GM19463 (cell line): ENCODE measurements at regions not wholly inside any gene's neighbourhood (a gene's known extent, or its start where the extent isn't known, plus 50 kb on each side); places are given as distances from the start of the nearest gene placed in this dataset.
"Not testable (repeated sequence)": the region's sequence is repeated elsewhere in the genome, so short reads cannot be mapped to it uniquely, and the experiment has no call there.

Source experiments
- ATAC-seq: cut with Tn5 transposase; IDR thresholded peaks from one replicate; pipeline ENCODE4 v1.9.1; 2021; ENCODE audit warnings: mild to moderate bottlenecking, moderate library complexity; ENCODE audit not compliant: unreplicated experiment

DNA sequence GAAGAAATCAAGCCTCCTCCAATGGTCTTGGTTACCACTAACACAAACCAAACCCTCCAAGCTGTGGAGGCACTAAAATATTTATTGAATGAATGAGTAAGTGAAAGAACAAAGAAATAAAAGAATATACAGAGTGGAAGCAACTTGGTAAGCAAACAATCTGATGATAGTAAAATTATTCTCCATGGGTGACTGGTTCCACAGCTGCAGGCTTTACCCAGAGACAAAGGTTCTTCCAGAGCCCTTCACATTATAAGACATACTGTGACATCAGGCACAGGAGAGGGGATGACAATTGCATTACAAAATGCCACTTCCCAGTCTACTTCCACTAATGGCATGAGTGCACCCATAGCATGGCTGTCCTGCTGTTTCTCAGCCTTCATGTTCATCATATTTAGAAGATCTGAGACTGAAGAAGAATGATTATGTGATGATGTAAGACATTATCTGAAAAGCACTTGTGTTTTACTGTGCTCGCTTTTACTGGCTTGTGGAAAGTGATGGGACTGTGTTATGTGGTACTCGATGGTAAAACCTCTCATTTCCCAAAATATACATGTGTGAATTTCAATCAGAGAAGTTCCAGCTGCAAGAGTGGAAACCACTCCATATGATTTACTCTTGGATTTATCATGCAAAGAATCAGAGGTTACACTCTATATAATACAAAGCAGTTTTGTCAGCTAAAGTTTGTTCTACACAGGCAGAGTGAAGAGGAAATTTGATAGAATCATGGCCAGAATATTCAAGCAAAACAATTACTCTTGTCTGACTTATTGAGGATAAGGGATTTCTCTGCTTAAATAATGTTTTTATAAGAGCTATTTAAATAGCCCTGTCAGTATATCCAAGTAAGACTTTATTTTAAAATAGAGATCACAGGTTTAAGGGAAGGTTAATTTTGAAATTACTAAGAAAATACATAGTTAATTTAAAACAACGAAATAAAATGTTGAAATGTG is 220.2 kb upstream of the NBEA start:
- no peak for ATAC-seq

DNA sequence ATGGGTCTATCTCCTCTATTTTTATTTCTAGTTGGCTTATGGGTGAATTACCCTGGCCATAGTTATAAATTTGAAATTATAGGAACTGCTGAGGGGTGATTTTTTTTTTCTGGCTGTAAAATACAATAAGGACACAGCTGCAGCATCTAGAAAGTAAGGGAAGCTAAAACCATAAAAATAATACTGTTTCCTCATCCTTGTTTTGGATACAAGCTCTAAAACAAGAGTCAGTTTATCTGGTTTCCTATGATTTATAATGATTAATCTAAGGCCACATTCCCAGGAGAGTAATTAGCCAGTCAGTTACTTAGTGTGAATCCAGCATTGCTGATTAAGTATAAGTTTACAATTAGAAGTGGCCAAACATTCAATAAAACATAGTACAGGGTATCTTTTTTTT is 219.1 kb upstream of the NBEA start:
- ATAC-seq: no peak

DNA sequence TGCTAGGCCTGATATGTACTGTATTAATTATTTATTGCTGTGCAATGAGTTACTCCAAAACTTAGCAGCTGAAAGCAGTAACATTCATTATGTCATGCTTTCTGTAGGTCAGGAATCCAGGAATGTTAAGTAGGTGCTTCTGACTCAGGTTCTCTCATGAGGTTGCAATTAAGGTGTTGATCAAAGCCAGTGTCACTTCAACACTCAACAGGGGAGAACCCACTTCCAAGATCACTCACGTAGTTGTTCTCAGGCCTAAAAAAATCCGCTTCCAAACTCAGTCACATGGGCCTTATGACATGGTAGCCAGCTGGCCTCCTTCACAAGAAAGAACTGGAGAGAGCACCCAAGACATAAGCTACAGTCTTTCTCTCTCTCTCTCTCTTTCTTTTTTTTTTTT is 211.1 kb upstream of the NBEA start:
- ATAC-seq: no peak

DNA sequence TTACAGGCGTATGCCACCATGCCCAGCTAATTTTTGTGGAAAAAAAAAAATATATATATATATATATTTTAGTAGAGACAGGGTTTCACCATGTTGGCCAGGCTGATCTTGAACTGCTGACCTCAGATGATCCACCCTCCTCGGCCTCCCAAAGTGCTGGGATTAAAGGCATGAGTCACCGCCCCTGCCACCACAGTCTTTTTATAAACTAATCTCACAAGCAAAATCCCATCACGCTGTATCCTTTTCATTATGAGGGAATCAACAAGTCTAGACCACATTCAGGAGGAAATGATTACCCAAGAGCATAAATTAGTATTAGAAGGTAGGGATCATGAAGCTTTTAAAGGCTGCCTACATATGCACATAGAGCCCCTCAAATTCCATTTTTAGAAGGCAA is 210.6 kb upstream of the NBEA start:
- ATAC-seq: no peak

DNA sequence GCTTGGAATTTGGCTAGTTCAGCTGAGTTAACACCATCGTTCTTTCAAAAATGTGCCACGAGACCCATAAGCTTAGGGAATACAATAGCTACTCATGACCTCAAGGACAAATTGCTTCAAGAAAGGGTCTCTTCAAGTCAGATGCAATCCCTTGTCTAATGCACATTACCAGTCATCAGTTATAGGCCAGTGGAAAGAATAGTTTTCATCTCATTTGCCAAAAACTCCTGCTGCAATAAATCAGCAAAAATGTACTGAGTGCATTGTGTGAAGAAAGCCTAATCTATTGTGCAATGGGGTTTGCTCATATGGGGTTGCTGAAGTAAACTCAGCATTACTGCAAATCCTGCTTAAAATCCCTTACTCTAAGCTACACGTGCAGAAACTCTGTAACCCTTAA is 208.3 kb upstream of the NBEA start:
- no peak for ATAC-seq

DNA sequence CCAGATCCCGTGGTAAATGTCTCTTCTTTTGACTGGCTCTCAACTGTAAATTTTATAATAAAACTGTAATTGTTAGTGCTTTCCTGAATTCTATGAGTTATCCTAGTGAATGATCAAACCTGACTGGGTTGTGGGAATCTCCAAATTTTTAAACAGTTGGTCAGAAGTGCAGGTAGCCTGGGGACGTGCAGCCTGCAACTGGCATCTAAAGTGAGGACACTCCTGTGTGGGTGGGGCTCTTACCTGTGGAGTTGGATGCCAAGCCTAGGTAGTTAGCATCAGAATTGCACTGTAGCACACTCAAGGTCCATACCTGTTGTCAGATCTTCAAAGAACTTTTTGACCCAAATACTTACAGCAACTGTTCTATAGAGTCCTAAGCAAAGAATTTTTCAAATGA is 207.1 kb upstream of the NBEA start:
- ATAC-seq: no peak

DNA sequence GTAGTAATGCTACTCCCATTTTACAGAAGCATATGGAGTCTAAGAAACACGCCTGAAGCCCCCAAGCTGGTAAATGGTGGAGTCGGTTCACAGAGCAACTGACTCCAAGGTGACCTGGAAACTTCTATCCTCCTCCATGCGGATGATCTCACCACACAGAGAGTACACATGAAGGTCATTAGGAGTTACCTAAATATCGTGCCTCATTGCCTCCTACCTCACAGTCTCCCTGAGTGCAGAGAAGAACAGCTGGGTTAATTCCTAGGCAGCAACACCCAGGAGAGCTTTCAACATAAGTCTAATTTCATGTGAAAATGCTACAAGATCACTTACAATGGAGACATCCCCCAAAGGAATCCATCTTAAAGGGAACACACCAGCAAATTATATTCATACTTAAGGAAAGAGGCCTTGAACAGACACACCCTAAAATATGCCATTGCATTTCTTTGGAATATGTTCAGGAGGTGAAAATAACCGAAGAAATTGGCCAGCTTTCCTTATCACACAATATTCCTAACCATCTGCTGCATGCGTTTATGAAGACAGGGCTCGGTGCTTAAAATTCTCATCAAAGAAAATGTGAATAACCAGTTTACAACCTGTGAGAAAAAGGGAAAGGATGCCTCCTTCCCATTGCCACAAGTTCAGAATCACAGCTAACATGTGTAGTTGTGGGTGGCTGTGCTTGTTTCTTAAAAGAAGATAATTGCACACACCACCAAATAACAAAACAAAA is 203.6 kb upstream of the NBEA start:
- no peak for ATAC-seq

DNA sequence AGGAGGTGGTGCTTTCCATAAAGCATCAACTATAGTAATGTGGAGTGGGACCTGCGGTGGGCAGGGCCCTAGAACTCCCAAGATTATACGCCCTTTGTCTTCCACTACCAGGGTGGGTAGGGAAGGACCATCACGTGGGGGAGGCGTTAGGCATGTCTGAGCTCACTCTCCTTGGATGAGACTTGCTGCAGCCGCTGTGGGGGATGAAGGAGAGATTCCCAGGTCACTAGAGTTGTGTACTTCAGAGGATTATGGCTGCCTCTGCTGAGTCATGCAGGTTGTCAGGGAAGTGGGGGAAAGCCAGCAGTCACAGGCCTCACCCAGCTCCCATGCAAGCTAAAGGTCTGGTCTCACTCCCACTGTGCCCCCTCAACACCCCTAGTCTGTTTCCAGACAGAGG is 195.0 kb upstream of the NBEA start:
- ATAC-seq: not testable (repeated sequence)

DNA sequence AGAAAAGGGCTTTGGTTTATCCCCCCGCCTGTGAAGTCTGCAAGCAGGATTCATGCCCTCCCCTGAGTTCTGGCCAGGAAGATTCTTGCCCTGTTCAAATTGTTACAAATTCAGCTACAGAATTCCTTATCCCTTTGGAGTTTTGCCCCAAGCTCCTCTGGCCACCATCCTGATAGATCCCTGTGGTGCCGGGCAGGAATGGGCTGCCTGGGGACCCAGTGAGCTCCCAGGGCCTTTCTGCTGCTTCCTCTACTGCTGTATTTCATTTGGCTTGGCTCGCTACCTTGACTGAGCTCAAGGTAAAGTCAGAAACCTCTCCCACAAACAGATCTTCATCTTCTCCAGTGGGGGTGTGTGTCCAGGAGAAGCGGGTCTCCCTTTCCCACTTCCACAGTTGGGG is 194.6 kb upstream of the NBEA start:
- no peak for ATAC-seq

DNA sequence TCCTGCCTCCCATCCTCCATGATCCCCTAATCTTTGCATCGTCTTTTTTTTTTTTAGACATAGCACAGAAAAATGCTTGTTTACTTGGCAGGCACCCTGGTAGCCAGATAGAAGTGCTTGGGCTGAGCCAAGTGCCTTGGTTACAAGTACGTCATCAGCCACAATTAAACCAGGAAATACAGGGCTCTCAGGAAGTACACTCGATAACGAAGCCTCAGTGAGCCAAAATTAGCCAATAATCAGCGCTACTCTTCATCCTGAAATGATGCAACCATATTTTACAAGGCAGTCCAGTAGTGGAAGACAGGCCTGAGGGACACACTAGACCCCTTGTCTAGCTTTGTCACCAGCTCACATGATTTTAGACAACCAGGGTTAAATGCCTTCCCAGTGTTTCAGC is 194.0 kb upstream of the NBEA start:
- ATAC-seq: peak; percentile 35

DNA sequence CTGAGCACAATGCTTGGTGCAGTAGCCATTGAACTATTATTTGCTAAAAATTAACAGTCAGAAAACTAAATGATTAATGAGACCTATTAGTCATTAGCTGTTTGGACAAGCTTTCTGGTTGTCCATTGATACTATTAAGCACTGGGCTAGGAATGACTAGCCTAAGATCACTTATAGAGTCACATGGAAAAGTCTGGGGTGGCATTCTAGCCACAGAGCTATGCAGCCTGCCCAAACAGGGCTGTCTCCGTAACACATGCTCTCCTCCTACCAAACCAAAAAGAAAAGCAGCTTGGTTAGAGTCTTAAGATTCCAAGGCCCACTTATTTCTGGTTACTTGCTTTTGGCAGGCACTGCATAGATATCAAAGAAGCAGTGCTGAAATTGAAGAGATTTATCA is 193.5 kb upstream of the NBEA start:
- peak; percentile 30 for ATAC-seq

DNA sequence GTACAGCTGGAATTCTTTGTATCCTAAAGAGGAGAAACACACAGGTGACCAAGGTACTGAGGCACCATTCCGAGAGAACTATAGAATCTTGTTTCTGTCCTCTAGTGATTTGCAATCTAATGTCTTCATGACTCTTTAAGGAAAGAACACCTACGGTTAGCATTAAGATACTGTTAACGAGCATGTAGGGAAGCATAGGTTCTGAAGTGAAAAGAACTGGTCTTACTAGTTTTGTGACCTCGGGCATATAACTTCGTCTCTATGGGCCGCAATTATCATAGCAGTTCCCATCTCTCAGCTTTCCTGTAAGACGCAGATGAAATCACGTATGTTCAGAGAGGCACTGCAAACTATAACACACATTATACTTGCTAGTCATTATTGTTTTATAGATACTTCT is 193.0 kb upstream of the NBEA start:
- ATAC-seq: no peak

DNA sequence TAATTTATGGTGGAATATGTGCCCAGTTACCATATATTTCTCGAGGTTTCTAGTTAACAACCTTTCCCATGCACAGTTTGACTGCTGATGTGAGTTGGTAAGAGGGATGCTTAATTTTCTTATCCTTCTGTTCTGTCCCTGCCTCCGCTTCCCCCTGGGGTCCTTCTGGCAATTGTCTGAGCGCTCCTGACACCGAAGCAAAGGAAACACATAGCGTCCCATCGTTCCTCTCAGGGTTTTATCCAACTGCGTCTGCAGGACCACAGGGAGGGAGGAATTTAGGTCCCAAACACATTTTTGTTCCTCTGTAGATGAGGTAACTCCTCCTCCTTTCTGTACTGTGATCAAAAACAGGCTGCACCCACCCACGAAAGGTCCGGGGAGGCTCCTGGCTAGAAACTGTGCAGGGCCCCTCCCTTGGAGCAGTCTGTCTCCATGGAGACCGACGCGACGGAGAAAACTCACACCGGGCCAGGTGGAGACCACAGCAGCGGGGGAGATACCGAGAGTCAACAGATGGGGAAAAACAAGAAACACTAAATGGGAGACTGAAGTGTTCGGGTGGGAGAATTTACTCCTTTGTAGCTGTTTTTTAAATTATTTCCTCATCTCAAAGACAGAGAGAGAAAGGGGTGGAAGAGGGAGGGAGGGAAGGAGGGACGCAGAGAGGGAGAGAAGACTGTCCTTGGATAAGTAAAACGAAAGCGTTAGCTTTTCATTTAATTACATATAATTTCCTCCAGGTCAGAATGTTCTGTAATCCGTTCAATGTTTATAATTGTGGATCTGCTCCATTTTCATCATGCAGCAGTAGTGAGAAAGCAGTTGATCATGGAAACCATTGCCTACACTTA is 191.8 kb upstream of the NBEA start:
- ATAC-seq: peak; percentile 60

DNA sequence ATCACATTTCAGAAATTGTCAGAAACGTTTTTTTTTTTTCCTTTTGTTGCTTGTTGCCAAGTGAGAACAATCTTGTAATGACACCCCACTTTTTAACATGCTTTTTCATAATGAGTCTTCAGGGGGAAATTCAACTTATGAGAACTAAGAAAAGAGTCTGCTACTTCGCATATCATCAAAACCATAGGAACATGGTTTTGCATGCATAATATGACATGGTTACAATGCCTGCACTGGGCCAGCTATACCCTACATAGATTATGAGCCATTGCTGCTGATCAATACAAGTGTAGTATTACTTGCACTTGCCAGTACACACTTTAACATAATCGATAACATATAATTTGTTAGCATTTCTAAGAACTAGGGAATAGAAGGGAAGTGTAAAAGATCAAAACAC is 191.0 kb upstream of the NBEA start:
- ATAC-seq: no peak

DNA sequence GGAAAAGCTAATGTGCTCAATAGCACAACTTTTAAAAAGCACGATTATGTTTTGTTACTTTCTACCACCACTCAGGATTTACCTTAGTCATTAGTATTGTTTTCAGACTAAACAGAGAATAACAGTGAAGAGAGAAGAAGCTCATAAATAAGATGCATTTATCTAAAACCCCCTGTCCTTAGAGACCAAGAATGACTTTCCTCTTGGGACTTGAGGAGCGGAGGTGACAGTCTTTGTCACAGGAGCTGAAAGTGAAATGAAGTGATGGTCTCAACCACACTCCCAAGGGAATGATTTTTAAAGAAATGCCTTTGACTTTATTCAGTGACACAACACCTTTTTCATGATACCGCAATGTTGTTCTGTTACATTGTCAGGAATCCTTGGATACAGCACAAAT is 190.6 kb upstream of the NBEA start:
- ATAC-seq: no peak

DNA sequence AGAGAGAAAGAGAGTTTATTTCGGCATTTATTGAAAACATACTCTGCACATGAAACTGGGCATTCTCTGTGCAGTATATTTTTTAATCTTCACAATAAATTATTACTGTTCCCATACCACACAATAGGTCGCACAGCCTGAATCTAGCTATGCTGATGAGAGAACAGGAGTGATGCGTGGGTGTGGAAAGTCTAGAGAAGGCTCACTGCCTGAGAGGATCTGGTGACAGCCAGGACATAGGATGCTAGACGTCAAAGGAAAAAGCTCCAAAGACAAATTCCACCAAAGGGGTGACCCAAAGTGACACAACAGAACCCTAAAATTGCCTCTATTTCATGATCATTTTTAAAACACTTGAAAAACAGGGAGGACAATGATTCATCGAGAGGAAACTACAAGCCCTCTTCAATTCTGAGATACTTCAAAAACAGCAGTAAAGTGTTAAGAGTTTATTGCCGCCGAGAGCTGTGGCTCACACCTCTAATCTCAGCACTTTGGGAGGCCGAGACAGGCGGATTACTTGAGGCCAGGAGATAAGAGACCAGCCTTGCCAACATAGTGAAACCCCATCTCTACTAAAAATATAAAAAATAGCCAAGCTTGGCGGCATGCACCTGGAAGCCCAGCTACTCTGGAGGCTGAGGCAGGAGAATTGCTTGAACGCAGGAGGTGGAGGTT is 189.6 kb upstream of the NBEA start:
- no peak for ATAC-seq

DNA sequence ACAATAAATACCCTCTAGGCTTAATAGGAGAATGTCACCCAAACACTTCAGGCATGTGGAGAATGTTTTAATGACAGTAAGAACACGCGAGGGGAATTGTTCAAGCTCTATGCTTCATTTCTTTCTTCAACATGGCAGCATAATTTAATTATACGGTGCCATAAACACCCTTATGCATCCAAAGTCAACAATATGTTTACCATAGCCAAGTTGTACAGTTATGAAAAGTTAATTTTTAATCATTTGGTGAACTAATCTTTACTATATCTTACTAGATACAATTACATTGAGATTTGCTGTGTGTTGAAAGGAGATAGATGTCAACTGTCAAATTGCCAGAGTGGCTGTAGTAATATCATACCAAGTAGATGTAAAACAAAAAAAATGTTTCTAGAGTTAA is 185.9 kb upstream of the NBEA start:
- no peak for ATAC-seq

DNA sequence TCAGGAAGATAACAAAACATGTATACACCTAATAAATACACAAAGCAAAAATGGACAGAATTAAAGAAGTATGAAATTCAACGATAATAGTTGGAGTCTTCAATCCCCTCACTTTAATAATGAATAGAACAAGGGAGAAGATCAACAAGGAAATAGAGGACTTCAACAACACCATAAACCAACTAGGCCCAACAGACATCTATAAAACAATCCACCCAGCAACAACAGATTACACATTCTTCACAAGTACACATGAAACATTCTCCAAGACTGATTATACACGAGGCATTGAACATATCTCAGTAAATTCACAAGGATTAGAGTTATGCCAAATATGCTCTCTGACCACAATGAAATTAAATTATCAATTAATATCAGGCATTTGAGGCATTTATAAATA is 185.5 kb upstream of the NBEA start:
- ATAC-seq: no peak

DNA sequence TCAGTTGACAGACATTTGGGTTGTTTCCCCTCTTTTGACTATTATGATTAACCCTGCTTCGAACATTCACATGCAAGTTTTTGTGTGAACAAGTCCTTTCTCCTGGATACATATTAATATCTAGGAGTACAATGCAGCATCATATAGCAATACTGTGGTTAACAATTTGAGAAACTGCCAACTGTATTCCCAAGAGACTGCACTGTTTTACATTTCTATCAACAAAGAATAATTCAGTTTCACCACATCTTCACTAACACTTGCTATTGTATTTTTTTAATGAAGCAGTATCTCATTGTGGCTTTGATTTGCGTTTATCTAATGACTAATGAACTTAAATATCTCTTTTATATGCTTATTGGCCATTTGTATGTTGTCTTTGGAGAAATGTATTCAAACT is 184.6 kb upstream of the NBEA start:
- ATAC-seq: no peak

DNA sequence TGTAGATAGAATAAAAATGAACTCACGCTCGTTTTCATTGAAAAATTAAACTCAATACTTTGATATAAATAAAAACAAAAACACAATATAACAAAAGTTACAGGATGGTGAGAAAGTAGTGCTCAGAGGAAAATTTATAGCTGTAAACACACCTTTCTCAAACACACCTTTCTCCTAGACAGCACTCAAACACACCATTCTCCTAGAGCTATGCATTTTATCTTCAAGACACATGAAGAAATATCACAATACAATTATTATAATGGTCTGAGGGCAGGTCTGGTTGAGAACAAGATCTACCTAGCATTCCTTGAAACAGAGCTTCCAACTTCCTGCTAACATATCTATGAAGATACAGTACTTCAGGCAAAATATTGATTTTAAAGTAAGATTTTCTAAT is 183.4 kb upstream of the NBEA start:
- ATAC-seq: no peak

DNA sequence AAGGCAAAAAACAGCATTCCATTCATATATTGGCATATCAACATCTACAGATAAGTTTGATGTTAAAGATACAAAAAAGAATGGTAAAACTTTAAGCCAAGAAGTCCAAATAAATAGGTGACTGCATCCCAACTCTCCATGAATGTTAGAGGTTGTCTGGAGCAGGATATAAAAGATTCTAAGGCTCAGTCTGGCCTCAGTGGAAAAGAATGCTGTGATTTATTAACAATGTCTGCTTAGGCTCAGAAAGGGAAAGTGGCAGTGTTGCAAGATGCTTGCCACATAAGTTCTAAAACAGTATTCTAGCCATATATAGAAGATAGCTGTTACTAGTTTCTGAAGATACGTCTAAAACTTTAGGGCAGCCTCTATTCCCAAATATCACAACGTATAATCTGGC is 179.8 kb upstream of the NBEA start:
- ATAC-seq: no peak
